Body of pancreas (tissue), 4 donors: ENCODE measurements at regions not wholly inside any gene's neighbourhood (a gene's known extent, or its start where the extent isn't known, plus 50 kb on each side); places are given as distances from the start of the nearest gene placed in this dataset.
"Not testable (repeated sequence)": the region's sequence is repeated elsewhere in the genome, so short reads cannot be mapped to it uniquely, and the experiment has no call there.

Source experiments
- ATAC-seq: fragments of 150-250 bp; one replicate; pipeline ENCODE4 v1.9.1; 2016
- DNase-seq, 4 donors: peaks; one replicate each; pipeline ENCODE4 v3.0.0-alpha.2; 2019
- H3K27ac ChIP-seq, 4 donors: fragments of 200-600 bp; sonication (generic); 1 replicate in 3 of 4; 2 replicates in 1 of 4; pipeline versions ENCODE4 v1.5.1 to v1.6.1; 2016 to 2019; ENCODE audit warnings: mild to moderate bottlenecking in 1 of 4, mixed read lengths in 1 of 4, moderate library complexity in 1 of 4
- H3K27me3 ChIP-seq, 2 donors: fragments of 200-600 bp; sonication (generic); one replicate each; pipeline ENCODE4 v1.6.0; 2016; ENCODE audit warnings: mild to moderate bottlenecking in 1 of 2
- H3K36me3 ChIP-seq, 2 donors: fragments of 200-600 bp; sonication (generic); replicated peaks in 1 of 2; 2 replicates each; pipeline ENCODE4 v1.5.1; 2016; ENCODE audit warnings: low read depth in 2 of 2; ENCODE audit not compliant: insufficient read depth in 1 of 2
- H3K4me1 ChIP-seq: fragments of 200-600 bp; sonication (generic); one replicate; pipeline ENCODE4 v1.6.0; 2016
- H3K4me3 ChIP-seq, 2 donors: fragments of 200-600 bp; sonication (generic); 1 replicate in 1 of 2; 2 replicates in 1 of 2; pipeline ENCODE4 v1.5.1; 2016 to 2019
- H3K9me3 ChIP-seq, 3 donors: fragments of 200-600 bp; sonication (generic); 1 replicate in 2 of 3; 2 replicates in 1 of 3; pipeline ENCODE4 v1.5.1; 2016
- CTCF ChIP-seq, 7 experiments: fragments of 450-650 bp in 4 of 7; fragments of 200-600 bp in 3 of 7; sonication (generic) in 3 of 7; IDR thresholded peaks; one replicate each; pipeline ENCODE4 v1.5.1; 2016 to 2019; ENCODE audit warnings: antibody characterized with exemption in 7 of 7
- POLR2A ChIP-seq, 3 donors: fragments of 450-650 bp; IDR thresholded peaks; one replicate each; pipeline ENCODE4 v1.6.1; 2016; ENCODE audit warnings: antibody characterized with exemption in 3 of 3, mild to moderate bottlenecking in 2 of 3
- WGBS, 2 donors: methylation state at CpG; one replicate each; pipeline ENCODE4 v1.1.5; 2017; 5-methylcytosine and 5-hydroxymethylcytosine counted together
- intact Hi-C: fragments of 100-400 bp; cut with DNase I; formaldehyde crosslinking; loops from one replicate; pipeline ENCODE4 v1.15.1; 2023

- ATAC-seq = no peak
- no peak for DNase-seq
- Histone ChIP-seq H3K4me3 (no peak overlapping the region), H3K27ac (no peak overlapping the region), H3K36me3 (no peaks in the 10 kb centered on the region), H3K4me1 (peaks cover 11% of the 10 kb centered on the region), H3K9me3 (no peaks in the 10 kb centered on the region), H3K27me3 (no peaks in the 10 kb centered on the region)
- intact Hi-C loops = no loop called here
- TF ChIP-seq POLR2A (IDR thresholded peaks at IDR 0.05) = no peak
- TF ChIP-seq CTCF (IDR thresholded peaks at IDR 0.05) = no peak
- 44 to 65% methylated on average over 3 of the region's 3 CpGs for WGBS, 2 donors
Observed at GRCh38 chr14:21912367-21912766, 238.7 kb upstream of the OR4E1 start.

GRCh38 chr14:21911877-21912276 is 238.3 kb upstream of the OR4E1 start:
- WGBS, 2 donors = 18 to 39% methylated on average over 1 of the region's 1 CpG

GRCh38 chr14:21910260-21910659 is 236.6 kb upstream of the OR4E1 start:
- peaks cover 1% of the 10 kb centered on the region for H3K4me1 ChIP-seq
- H3K4me3 ChIP-seq = no peak overlapping the region
- no peaks in the 10 kb centered on the region for H3K9me3 ChIP-seq
- 19 to 28% methylated on average over 4 of the region's 4 CpGs for WGBS, 2 donors
- DNase-seq (no peak), ATAC-seq (no peak)
- no peak overlapping the region for H3K27ac ChIP-seq
- intact Hi-C loops = no loop called here
- TF ChIP-seq POLR2A (IDR thresholded peaks at IDR 0.05) (no peak), CTCF (IDR thresholded peaks at IDR 0.05) (no peak)
- H3K27me3 ChIP-seq = no peaks in the 10 kb centered on the region
- H3K36me3 ChIP-seq = no peaks in the 10 kb centered on the region

More at GRCh38 chr14:21911877-21912276, 238.3 kb upstream of the OR4E1 start:
- no peak for DNase-seq
- no peak for TF ChIP-seq CTCF (IDR thresholded peaks at IDR 0.05)
- TF ChIP-seq POLR2A (IDR thresholded peaks at IDR 0.05) = no peak
- no peaks in the 10 kb centered on the region for H3K9me3 ChIP-seq
- no peak overlapping the region for H3K27ac ChIP-seq
- H3K36me3 ChIP-seq = no peaks in the 10 kb centered on the region
- ATAC-seq = no peak
- peaks cover 11% of the 10 kb centered on the region for H3K4me1 ChIP-seq
- intact Hi-C loops = no loop called here
- no peak overlapping the region for H3K4me3 ChIP-seq
- no peaks in the 10 kb centered on the region for H3K27me3 ChIP-seq

GRCh38 chr14:21902561-21903181 is 229.1 kb upstream of the OR4E1 start:
- 42 to 60% methylated on average over 4 of the region's 4 CpGs for WGBS, 2 donors
- Histone ChIP-seq H3K27me3 (no peaks in the 10 kb centered on the region), H3K36me3 (no peaks in the 10 kb centered on the region), H3K4me1 (no peaks in the 10 kb centered on the region), H3K27ac (no peak overlapping the region), H3K4me3 (no peak overlapping the region), H3K9me3 (no peaks in the 10 kb centered on the region)
- no peak for DNase-seq
- TF ChIP-seq CTCF (IDR thresholded peaks at IDR 0.05) (peak in 1 of 7 experiments; percentile 7), POLR2A (IDR thresholded peaks at IDR 0.05) (no peak)
- ATAC-seq = no peak
- intact Hi-C loops = no loop called here

GRCh38 chr14:21894898-21895194 is 221.2 kb upstream of the OR4E1 start:
- H3K4me1 ChIP-seq, H3K4me3 ChIP-seq, ATAC-seq, H3K9me3 ChIP-seq, H3K36me3 ChIP-seq, intact Hi-C loops, DNase-seq, H3K27ac ChIP-seq, H3K27me3 ChIP-seq: not testable (repeated sequence)
- 58 to 71% methylated on average over 6 of the region's 6 CpGs for WGBS, 2 donors
